ENCODE measurements at regions not wholly inside any gene's neighbourhood (a gene's known extent, or its start where the extent isn't known, plus 50 kb on each side); places are given as distances from the start of the nearest gene placed in this dataset.

DNA sequence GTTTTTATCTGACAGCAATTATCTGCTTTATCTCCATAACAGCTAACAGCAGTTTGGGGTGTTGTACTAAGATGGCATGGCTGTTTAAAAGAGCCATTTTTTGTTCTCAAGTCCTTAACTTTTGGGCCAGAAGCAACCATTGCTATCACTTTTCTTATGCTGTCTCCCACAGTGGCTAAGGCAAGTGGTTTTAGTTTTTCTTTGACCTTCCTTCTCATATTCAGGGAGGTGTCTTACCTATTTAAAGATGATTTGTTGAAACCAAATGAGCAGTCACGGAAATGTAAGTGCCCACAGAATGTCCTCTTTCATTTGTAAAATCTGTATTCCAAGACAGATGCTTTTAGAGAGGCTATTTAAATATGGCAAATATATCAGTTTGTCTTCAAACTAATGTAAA is 96.8 kb upstream of the USP15 start:
- Histone ChIP-seq H3K36me3 (ENCODE audit: control insufficient read depth in 2 of 4, insufficient read depth in 4 of 4, low read length in 3 of 4) (no peaks in the 10 kb centered on the region), H3K4me1 (replicated peaks in 1 of 4; ENCODE audit: control insufficient read depth in 3 of 4, insufficient read depth in 4 of 4, low read length in 3 of 4) (no peaks in the 10 kb centered on the region), H4K8ac (ENCODE audit: extremely low read depth, insufficient read depth, low read length) (no peak overlapping the region), H2BK5ac (ENCODE audit: low read depth, low read length) (no peak overlapping the region), H4K5ac (ENCODE audit: insufficient read length, low read depth, low read length) (no peak overlapping the region), H3K18ac (ENCODE audit: extremely low read depth, low read length) (no peak overlapping the region), H3K9me3 (ENCODE audit: insufficient read depth in 2 of 2, low read depth in 1 of 2, low read length in 1 of 2) (no peaks in the 10 kb centered on the region), H3K4me2 (ENCODE audit: insufficient read depth in 1 of 2, low read depth in 2 of 2, low read length in 2 of 2) (no peak overlapping the region), H2BK12ac (ENCODE audit: low read depth, low read length) (no peak overlapping the region), H3K4ac (replicated peaks; ENCODE audit: insufficient read length, low read depth, low read length) (no peak overlapping the region), H4K20me1 (replicated peaks in 1 of 2; ENCODE audit: control insufficient read depth in 1 of 2, insufficient read depth in 2 of 2, low read length in 2 of 2) (no peaks in the 10 kb centered on the region), H3K56ac (replicated peaks; ENCODE audit: insufficient read length, low read depth, low read length) (no peak overlapping the region), H2BK15ac (ENCODE audit: low read length) (no peak overlapping the region), H2AFZ (ENCODE audit: low read length) (peak overlapping the region; percentile 40; the same call in 1 of the 2 replicates), H2BK20ac (ENCODE audit: low read length) (no peak overlapping the region), H2AK5ac (ENCODE audit: low read depth, low read length) (no peak overlapping the region), H3K9ac (replicated peaks in 1 of 4; ENCODE audit: extremely low read depth in 1 of 4, low read depth in 3 of 4, low read length in 3 of 4) (no peak overlapping the region), H3K79me2 (ENCODE audit: control insufficient read depth in 1 of 2, insufficient read depth in 2 of 2, low read length in 2 of 2) (no peaks in the 10 kb centered on the region), H2BK120ac (replicated peaks; ENCODE audit: low read depth, low read length) (no peak overlapping the region), H3K23ac (ENCODE audit: insufficient read length) (no peak overlapping the region), H3K14ac (ENCODE audit: insufficient read length) (no peak overlapping the region), H3K27ac (ENCODE audit: low read depth, low read length) (no peak overlapping the region), H3K79me1 (ENCODE audit: low read depth, low read length) (no peaks in the 10 kb centered on the region), H3K23me2 (ENCODE audit: low read depth, low read length) (no peaks in the 10 kb centered on the region; the same call in 1 of the 2 replicates), H4K91ac (replicated peaks; ENCODE audit: insufficient read length, low read length) (no peak overlapping the region), H3K4me3 (ENCODE audit: extremely low read depth in 1 of 4, insufficient read depth in 2 of 4, low read depth in 3 of 4, low read length in 4 of 4) (no peak overlapping the region), H3K27me3 (replicated peaks in 1 of 4; ENCODE audit: control insufficient read depth in 3 of 4, extremely low read depth in 1 of 4, insufficient read depth in 3 of 4, low read length in 3 of 4) (no peaks in the 10 kb centered on the region)
- FAIRE-seq = no peak
- POLR2A ChIA-PET (ENCODE audit: partially characterized antibody) = no interaction called here
- no peak for DNase-seq (ENCODE audit: low read depth in 1 of 2, low spot score in 2 of 2)
- TF ChIP-seq SP1 (IDR thresholded peaks at IDR 0.05; ENCODE audit: low read depth, low read length) (no peak), GABPA (IDR thresholded peaks at IDR 0.05; ENCODE audit: borderline replicate concordance, insufficient read depth, low read length) (no peak), POLR2AphosphoS5 (IDR thresholded peaks at IDR 0.05; ENCODE audit: low read depth, low read length) (no peak), CEBPB (IDR thresholded peaks at IDR 0.05; ENCODE audit: low read depth, low read length) (no peak)
- 73% methylated on average over 1 of the region's 1 CpG; no CpG with 5 or more reads in 1 of the 2 experiments for WGBS, 2 experiments (ENCODE audit: extremely low coverage in 1 of 2, insufficient coverage in 1 of 2, insufficient read length in 1 of 2, insufficient replicate concordance in 2 of 2, low coverage in 1 of 2, low lambda C conversion rate in 2 of 2, missing lambda C conversion rate in 1 of 2)
- CTCF ChIA-PET (ENCODE audit: partially characterized antibody) = no interaction called here
